ENCODE measurements at regions not wholly inside any gene's neighbourhood (a gene's known extent, or its start where the extent isn't known, plus 50 kb on each side); places are given as distances from the start of the nearest gene placed in this dataset.

- intact Hi-C loops (cut with micrococcal nuclease) = loop anchor here (10.0 kb wide), 1 partner anchor 176 kb away; no protein-coding TSS in a partner anchor
- ATAC-seq (peak; percentile 58), DNase-seq (peak; percentile 70)
Observed at GRCh38 chr16:85428168-85428898, 184.8 kb upstream of the GSE1 start.

GRCh38 chr16:85428899-85429775, 184.0 kb upstream of the GSE1 start:
- DNase-seq (peak; percentile 22), ATAC-seq (no peak)
- intact Hi-C loops (cut with micrococcal nuclease) = loop anchor here (10.0 kb wide), 1 partner anchor 176 kb away; no protein-coding TSS in a partner anchor

- intact Hi-C loops (cut with micrococcal nuclease) = loop anchor here (10.0 kb wide), 1 partner anchor 175 kb away; no protein-coding TSS in a partner anchor
- DNase-seq (peak; percentile 17), ATAC-seq (no peak)
Observed at GRCh38 chr16:85429776-85430522, 183.2 kb upstream of the GSE1 start.

GRCh38 chr16:85430523-85431421, 182.3 kb upstream of the GSE1 start:
- no peak for ATAC-seq
- peak; percentile 19 for DNase-seq
- intact Hi-C loops (cut with micrococcal nuclease) = no loop called here

GRCh38 chr16:85431431-85432124, 181.5 kb upstream of the GSE1 start:
- intact Hi-C loops (cut with micrococcal nuclease) = no loop called here
- ATAC-seq = no peak
- peak; percentile 12 for DNase-seq

- intact Hi-C loops (cut with micrococcal nuclease) = no loop called here
- DNase-seq = no peak
- no peak for ATAC-seq
Observed at GRCh38 chr16:85432606-85433005, 180.5 kb upstream of the GSE1 start.

- ATAC-seq (no peak), DNase-seq (no peak)
- intact Hi-C loops (cut with micrococcal nuclease) = no loop called here
Observed at GRCh38 chr16:85433477-85433876, 179.6 kb upstream of the GSE1 start.

- ATAC-seq (no peak), DNase-seq (no peak)
- intact Hi-C loops (cut with micrococcal nuclease) = no loop called here
Observed at GRCh38 chr16:85435286-85435685, 177.8 kb upstream of the GSE1 start.

GRCh38 chr16:85435700-85436099, 177.4 kb upstream of the GSE1 start:
- intact Hi-C loops (cut with micrococcal nuclease) = no loop called here
- DNase-seq = no peak
- ATAC-seq = no peak

GRCh38 chr16:85436207-85436606, 176.9 kb upstream of the GSE1 start:
- intact Hi-C loops (cut with micrococcal nuclease) = no loop called here
- DNase-seq (no peak), ATAC-seq (peak; percentile 11)

GRCh38 chr16:85436636-85437165, 176.4 kb upstream of the GSE1 start:
- peak; percentile 62 for ATAC-seq
- intact Hi-C loops (cut with micrococcal nuclease) = no loop called here
- DNase-seq = peak; percentile 50

GRCh38 chr16:85437166-85438052, 175.7 kb upstream of the GSE1 start:
- peak; percentile 47 for ATAC-seq
- no peak for DNase-seq
- intact Hi-C loops (cut with micrococcal nuclease) = no loop called here

GRCh38 chr16:85438981-85439685, 174.0 kb upstream of the GSE1 start:
- DNase-seq (no peak), ATAC-seq (no peak)
- intact Hi-C loops (cut with micrococcal nuclease) = no loop called here

- DNase-seq (no peak), ATAC-seq (no peak)
- intact Hi-C loops (cut with micrococcal nuclease) = no loop called here
Observed at GRCh38 chr16:85440744-85441143, 172.4 kb upstream of the GSE1 start.

GRCh38 chr16:85441189-85441889, 171.8 kb upstream of the GSE1 start:
- no peak for DNase-seq
- intact Hi-C loops (cut with micrococcal nuclease) = no loop called here

More at GRCh38 chr16:85441189-85441889, 171.8 kb upstream of the GSE1 start:
- no peak for ATAC-seq

All from left ventricle myocardium superior (tissue), 1 donor.